GM23338 (cell line): ENCODE measurements at regions not wholly inside any gene's neighbourhood (a gene's known extent, or its start where the extent isn't known, plus 50 kb on each side); places are given as distances from the start of the nearest gene placed in this dataset.

Experiments used
- ATAC-seq: fragments of 200-7000 bp; cut with Tn5 transposase; 3 replicates; pipeline ENCODE4 v1.9.1; 2020
- DNase-seq: peaks from one replicate; pipeline ENCODE4 v3.0.0-alpha.2; 2015; ENCODE audit warnings: low spot score
- H2AFZ ChIP-seq: fragments of 200-600 bp; sonication (generic); 2 replicates; pipeline ENCODE4 v1.8.0; 2016; ENCODE audit warnings: antibody characterized with exemption, mild to moderate bottlenecking, moderate library complexity
- H3F3A ChIP-seq: fragments of 200-600 bp; sonication (generic); replicated peaks from 2 replicates; pipeline ENCODE4 v1.8.0; 2017; ENCODE audit warnings: antibody characterized with exemption, mixed run types, low read depth
- H3K27ac ChIP-seq: fragments of 200-600 bp; sonication (generic); 2 replicates; pipeline ENCODE4 v1.6.1; 2016; ENCODE audit warnings: low read depth
- H3K27me3 ChIP-seq: fragments of 200-600 bp; sonication (generic); 2 replicates; pipeline ENCODE4 v1.8.0; 2016; ENCODE audit warnings: mild to moderate bottlenecking, mixed run types, moderate library complexity; ENCODE audit not compliant: insufficient read depth
- H3K36me3 ChIP-seq: fragments of 200-600 bp; sonication (generic); 2 replicates; pipeline ENCODE4 v1.8.0; 2016; ENCODE audit warnings: mild to moderate bottlenecking; ENCODE audit not compliant: insufficient read depth
- H3K4me1 ChIP-seq: fragments of 200-600 bp; sonication (generic); 2 replicates; pipeline ENCODE4 v1.8.0; 2016; ENCODE audit warnings: mild to moderate bottlenecking, moderate library complexity; ENCODE audit not compliant: insufficient read depth
- H3K4me2 ChIP-seq: fragments of 200-600 bp; sonication (generic); 2 replicates; pipeline ENCODE4 v1.7.1; 2017; ENCODE audit warnings: mixed run types
- H3K4me3 ChIP-seq: fragments of 200-600 bp; sonication (generic); 2 replicates; pipeline ENCODE4 v1.6.1; 2016; ENCODE audit warnings: mixed run types
- H3K79me2 ChIP-seq: fragments of 200-600 bp; sonication (generic); replicated peaks from 2 replicates; pipeline ENCODE4 v1.8.0; 2017; ENCODE audit warnings: mild to moderate bottlenecking; ENCODE audit not compliant: insufficient read depth
- H3K9me2 ChIP-seq: fragments of 200-600 bp; sonication (generic); 2 replicates; pipeline ENCODE4 v1.8.0; 2017; ENCODE audit not compliant: insufficient read depth
- H4K20me1 ChIP-seq: fragments of 200-600 bp; sonication (generic); replicated peaks from 2 replicates; pipeline ENCODE4 v1.8.0; 2017; ENCODE audit warnings: mild to moderate bottlenecking; ENCODE audit not compliant: insufficient read depth
- H3K27ac Mint-ChIP-seq: 2 replicates; pipeline ENCODE4 v1.8.0; 2020; ENCODE audit warnings: inconsistent platforms, mild to moderate bottlenecking, moderate library complexity, mixed read lengths
- H3K27me3 Mint-ChIP-seq: 3 replicates; pipeline ENCODE4 v1.8.0; 2022; ENCODE audit warnings: low read depth, mild to moderate bottlenecking, moderate library complexity, mixed read lengths, inconsistent platforms; ENCODE audit not compliant: insufficient read depth, poor library complexity
- H3K36me3 Mint-ChIP-seq: 3 replicates; pipeline ENCODE4 v1.8.0; 2021; ENCODE audit warnings: low read depth, mild to moderate bottlenecking, inconsistent platforms, moderate library complexity, mixed read lengths
- H3K4me1 Mint-ChIP-seq: 3 replicates; pipeline ENCODE4 v1.8.0; 2020; ENCODE audit warnings: mild to moderate bottlenecking, inconsistent platforms, mixed read lengths
- H3K4me3 Mint-ChIP-seq: 3 replicates; pipeline ENCODE4 v1.8.0; 2021; ENCODE audit warnings: moderate library complexity, mild to moderate bottlenecking, inconsistent platforms, mixed read lengths
- H3K9me3 Mint-ChIP-seq: 3 replicates; pipeline ENCODE4 v1.8.0; 2020; ENCODE audit warnings: moderate library complexity, mild to moderate bottlenecking, inconsistent platforms, mixed read lengths
- CREB1 ChIP-seq: fragments of 250-450 bp; sonication (Bioruptor Pico); IDR thresholded peaks from 2 replicates; pipeline ENCODE4 v1.5.0; 2020; ENCODE audit warnings: low read depth, mild to moderate bottlenecking, moderate library complexity
- EZH2 ChIP-seq: fragments of 200-600 bp; sonication (generic); IDR thresholded peaks from one replicate; pipeline ENCODE4 v1.8.0; 2017; ENCODE audit warnings: antibody characterized with exemption, mild to moderate bottlenecking, low read depth; ENCODE audit not compliant: unreplicated experiment
- EZH2phosphoT487 ChIP-seq: fragments of 200-600 bp; sonication (generic); IDR thresholded peaks from one replicate; pipeline ENCODE4 v1.8.1; 2018; ENCODE audit warnings: antibody characterized with exemption; ENCODE audit not compliant: unreplicated experiment
- JUNB ChIP-seq: IDR thresholded peaks from one replicate; pipeline ENCODE4 v1.6.1; 2016; ENCODE audit warnings: antibody characterized with exemption; ENCODE audit not compliant: unreplicated experiment
- NANOG ChIP-seq: IDR thresholded peaks from 2 replicates; pipeline ENCODE4 v1.6.1; 2016; ENCODE audit warnings: antibody characterized with exemption, borderline replicate concordance
- POLR2AphosphoS5 ChIP-seq: IDR thresholded peaks from 2 replicates; pipeline ENCODE4 v1.6.1; 2016; ENCODE audit warnings: antibody characterized with exemption, low read depth
- STAT1 ChIP-seq: IDR thresholded peaks from one replicate; pipeline ENCODE4 v1.6.1; 2016; ENCODE audit warnings: antibody characterized with exemption; ENCODE audit not compliant: unreplicated experiment
- ZNF114 ChIP-seq: fragments of 250-450 bp; sonication (Bioruptor Pico); IDR thresholded peaks from 2 replicates; pipeline ENCODE4 v1.5.0; 2020; ENCODE audit warnings: mild to moderate bottlenecking, moderate library complexity
- ZNF331 ChIP-seq: fragments of 250-450 bp; sonication (Bioruptor Pico); IDR thresholded peaks from 2 replicates; pipeline ENCODE4 v1.5.0; 2020; ENCODE audit warnings: low read depth, mild to moderate bottlenecking, moderate library complexity
- TF ChIP-seq, protein P1 (sequence below): IDR thresholded peaks from 2 replicates; pipeline ENCODE4 v1.6.1; 2016; ENCODE audit warnings: antibody characterized with exemption
- TF ChIP-seq, protein P2 (sequence below), 2 experiments: fragments of 200-600 bp in 1 of 2; sonication (generic) in 1 of 2; conservative IDR thresholded peaks; 2 replicates each; pipeline versions ENCODE4 v1.5.1 to v1.6.1; 2016 to 2017; ENCODE audit warnings: antibody characterized with exemption in 2 of 2, low read depth in 2 of 2, mild to moderate bottlenecking in 2 of 2, moderate library complexity in 1 of 2
- TF ChIP-seq, protein P3 (sequence below): fragments of 250-450 bp; sonication (Bioruptor Pico); IDR thresholded peaks from 2 replicates; pipeline ENCODE4 v1.5.0; 2020; ENCODE audit warnings: mild to moderate bottlenecking, moderate library complexity

DNA sequence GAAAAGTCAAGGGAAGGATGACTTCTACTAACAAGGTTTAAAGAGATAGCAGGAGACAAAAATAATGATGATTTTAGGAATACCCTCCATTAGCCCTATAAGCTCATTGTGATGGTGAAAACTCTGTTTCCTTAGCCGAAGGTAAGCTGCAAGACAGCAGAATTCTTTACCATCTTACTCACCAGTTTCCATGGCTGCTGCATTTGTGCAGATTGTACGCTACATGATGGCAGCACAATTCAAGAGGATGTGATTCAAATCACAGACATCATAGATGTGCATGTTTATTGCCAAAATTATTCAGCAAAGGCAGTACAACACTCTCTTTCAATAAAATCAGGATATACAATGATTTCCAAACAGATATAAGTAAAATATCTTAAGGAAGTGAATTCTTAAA is 175.6 kb downstream of the SPATA31D1 start (continued):
- TF ChIP-seq, protein P1, sequence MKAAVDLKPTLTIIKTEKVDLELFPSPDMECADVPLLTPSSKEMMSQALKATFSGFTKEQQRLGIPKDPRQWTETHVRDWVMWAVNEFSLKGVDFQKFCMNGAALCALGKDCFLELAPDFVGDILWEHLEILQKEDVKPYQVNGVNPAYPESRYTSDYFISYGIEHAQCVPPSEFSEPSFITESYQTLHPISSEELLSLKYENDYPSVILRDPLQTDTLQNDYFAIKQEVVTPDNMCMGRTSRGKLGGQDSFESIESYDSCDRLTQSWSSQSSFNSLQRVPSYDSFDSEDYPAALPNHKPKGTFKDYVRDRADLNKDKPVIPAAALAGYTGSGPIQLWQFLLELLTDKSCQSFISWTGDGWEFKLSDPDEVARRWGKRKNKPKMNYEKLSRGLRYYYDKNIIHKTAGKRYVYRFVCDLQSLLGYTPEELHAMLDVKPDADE, result no peak
- TF ChIP-seq NANOG, result no peak
- TF ChIP-seq ZNF114 (CRISPR knock-in tag), result no peak
- TF ChIP-seq EZH2, result no peak
- no peak for TF ChIP-seq POLR2AphosphoS5

DNA sequence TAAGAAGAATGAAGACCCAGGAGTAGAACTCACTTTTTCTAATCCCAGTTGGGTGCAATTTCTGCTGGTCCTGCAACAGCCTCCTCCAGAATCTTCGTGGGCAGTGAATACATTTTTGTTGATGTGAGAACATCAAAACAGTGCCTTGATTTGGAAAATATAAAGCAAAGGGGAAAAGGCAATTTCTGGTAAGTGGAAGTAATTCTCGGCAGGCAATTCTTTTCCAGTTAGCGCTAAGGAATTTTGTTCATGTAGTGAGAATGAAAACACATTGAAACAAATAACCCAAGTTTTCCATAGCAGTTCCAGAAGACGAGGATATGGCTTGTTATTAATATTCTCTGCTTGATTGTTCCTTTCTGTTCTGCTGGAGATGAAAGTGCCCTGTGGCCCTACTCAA is 178.7 kb downstream of the SPATA31D1 start:
- Mint-ChIP-seq H3K4me3 (no peak overlapping the region), H3K36me3 (no peaks in the 10 kb centered on the region), H3K4me1 (peaks cover 17% of the 10 kb centered on the region), H3K27ac (no peak overlapping the region), H3K9me3 (no peaks in the 10 kb centered on the region), H3K27me3 (peaks cover 4% of the 10 kb centered on the region)
- Histone ChIP-seq H3K4me3 (no peak overlapping the region), H3K4me2 (no peak overlapping the region), H4K20me1 (no peaks in the 10 kb centered on the region), H3K27me3 (no peaks in the 10 kb centered on the region), H3F3A (no peaks in the 10 kb centered on the region), H2AFZ (no peak overlapping the region), H3K79me2 (no peaks in the 10 kb centered on the region), H3K4me1 (peaks cover 14% of the 10 kb centered on the region), H3K36me3 (no peaks in the 10 kb centered on the region), H3K9me2 (0 out of 2 replicates have a peak, but pooled peaks cover 5% of the 10 kb centered on the region), H3K27ac (no peak overlapping the region)
- no peak for DNase-seq
- no peak for ATAC-seq
- TF ChIP-seq ZNF114 (CRISPR knock-in tag), result no peak

DNA sequence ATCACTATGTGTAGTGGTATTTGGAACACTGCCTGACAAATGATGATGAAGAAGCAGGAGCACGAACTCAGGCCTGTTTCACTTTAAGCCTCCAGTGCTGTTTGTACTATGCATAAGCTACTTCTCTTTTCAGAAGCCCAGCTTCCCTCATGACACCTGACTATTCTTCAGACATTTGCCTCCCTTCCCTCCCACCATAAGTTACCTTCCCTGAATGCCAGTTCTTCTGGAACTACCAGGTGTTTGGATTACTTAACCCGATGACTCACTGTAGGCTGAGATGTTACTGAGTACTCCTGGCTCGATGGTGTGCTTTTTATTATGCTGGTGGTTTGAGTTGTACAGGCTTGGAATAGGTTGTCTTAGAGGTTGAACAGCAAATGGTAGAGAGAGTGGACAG is 180.0 kb downstream of the SPATA31D1 start:
- Mint-ChIP-seq H3K36me3 (no peaks in the 10 kb centered on the region), H3K9me3 (no peaks in the 10 kb centered on the region), H3K4me3 (no peak overlapping the region), H3K27ac (no peak overlapping the region), H3K27me3 (peaks cover 4% of the 10 kb centered on the region), H3K4me1 (peaks cover 17% of the 10 kb centered on the region)
- Histone ChIP-seq H3K79me2 (no peaks in the 10 kb centered on the region), H2AFZ (no peak overlapping the region), H3K4me1 (peaks cover 14% of the 10 kb centered on the region), H3K9me2 (0 out of 2 replicates have a peak, but pooled peaks cover 5% of the 10 kb centered on the region), H3K36me3 (no peaks in the 10 kb centered on the region), H3K4me3 (no peak overlapping the region), H4K20me1 (no peaks in the 10 kb centered on the region), H3K4me2 (no peak overlapping the region), H3K27me3 (no peaks in the 10 kb centered on the region), H3F3A (no peaks in the 10 kb centered on the region), H3K27ac (no peak overlapping the region)
- DNase-seq, result no peak
- no peak for ATAC-seq
- TF ChIP-seq POLR2AphosphoS5, result no peak
- no peak for TF ChIP-seq JUNB
- no peak for TF ChIP-seq NANOG
- TF ChIP-seq EZH2phosphoT487, result no peak
- no peak for TF ChIP-seq ZNF114 (CRISPR knock-in tag)
- TF ChIP-seq EZH2, result no peak
- TF ChIP-seq, protein P2, sequence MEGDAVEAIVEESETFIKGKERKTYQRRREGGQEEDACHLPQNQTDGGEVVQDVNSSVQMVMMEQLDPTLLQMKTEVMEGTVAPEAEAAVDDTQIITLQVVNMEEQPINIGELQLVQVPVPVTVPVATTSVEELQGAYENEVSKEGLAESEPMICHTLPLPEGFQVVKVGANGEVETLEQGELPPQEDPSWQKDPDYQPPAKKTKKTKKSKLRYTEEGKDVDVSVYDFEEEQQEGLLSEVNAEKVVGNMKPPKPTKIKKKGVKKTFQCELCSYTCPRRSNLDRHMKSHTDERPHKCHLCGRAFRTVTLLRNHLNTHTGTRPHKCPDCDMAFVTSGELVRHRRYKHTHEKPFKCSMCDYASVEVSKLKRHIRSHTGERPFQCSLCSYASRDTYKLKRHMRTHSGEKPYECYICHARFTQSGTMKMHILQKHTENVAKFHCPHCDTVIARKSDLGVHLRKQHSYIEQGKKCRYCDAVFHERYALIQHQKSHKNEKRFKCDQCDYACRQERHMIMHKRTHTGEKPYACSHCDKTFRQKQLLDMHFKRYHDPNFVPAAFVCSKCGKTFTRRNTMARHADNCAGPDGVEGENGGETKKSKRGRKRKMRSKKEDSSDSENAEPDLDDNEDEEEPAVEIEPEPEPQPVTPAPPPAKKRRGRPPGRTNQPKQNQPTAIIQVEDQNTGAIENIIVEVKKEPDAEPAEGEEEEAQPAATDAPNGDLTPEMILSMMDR (conservative IDR thresholded peaks at IDR 0.05; ENCODE audit: low read depth in 2 of 2), result no peak
- no peak for TF ChIP-seq CREB1 (CRISPR knock-in tag)
- TF ChIP-seq, protein P3, sequence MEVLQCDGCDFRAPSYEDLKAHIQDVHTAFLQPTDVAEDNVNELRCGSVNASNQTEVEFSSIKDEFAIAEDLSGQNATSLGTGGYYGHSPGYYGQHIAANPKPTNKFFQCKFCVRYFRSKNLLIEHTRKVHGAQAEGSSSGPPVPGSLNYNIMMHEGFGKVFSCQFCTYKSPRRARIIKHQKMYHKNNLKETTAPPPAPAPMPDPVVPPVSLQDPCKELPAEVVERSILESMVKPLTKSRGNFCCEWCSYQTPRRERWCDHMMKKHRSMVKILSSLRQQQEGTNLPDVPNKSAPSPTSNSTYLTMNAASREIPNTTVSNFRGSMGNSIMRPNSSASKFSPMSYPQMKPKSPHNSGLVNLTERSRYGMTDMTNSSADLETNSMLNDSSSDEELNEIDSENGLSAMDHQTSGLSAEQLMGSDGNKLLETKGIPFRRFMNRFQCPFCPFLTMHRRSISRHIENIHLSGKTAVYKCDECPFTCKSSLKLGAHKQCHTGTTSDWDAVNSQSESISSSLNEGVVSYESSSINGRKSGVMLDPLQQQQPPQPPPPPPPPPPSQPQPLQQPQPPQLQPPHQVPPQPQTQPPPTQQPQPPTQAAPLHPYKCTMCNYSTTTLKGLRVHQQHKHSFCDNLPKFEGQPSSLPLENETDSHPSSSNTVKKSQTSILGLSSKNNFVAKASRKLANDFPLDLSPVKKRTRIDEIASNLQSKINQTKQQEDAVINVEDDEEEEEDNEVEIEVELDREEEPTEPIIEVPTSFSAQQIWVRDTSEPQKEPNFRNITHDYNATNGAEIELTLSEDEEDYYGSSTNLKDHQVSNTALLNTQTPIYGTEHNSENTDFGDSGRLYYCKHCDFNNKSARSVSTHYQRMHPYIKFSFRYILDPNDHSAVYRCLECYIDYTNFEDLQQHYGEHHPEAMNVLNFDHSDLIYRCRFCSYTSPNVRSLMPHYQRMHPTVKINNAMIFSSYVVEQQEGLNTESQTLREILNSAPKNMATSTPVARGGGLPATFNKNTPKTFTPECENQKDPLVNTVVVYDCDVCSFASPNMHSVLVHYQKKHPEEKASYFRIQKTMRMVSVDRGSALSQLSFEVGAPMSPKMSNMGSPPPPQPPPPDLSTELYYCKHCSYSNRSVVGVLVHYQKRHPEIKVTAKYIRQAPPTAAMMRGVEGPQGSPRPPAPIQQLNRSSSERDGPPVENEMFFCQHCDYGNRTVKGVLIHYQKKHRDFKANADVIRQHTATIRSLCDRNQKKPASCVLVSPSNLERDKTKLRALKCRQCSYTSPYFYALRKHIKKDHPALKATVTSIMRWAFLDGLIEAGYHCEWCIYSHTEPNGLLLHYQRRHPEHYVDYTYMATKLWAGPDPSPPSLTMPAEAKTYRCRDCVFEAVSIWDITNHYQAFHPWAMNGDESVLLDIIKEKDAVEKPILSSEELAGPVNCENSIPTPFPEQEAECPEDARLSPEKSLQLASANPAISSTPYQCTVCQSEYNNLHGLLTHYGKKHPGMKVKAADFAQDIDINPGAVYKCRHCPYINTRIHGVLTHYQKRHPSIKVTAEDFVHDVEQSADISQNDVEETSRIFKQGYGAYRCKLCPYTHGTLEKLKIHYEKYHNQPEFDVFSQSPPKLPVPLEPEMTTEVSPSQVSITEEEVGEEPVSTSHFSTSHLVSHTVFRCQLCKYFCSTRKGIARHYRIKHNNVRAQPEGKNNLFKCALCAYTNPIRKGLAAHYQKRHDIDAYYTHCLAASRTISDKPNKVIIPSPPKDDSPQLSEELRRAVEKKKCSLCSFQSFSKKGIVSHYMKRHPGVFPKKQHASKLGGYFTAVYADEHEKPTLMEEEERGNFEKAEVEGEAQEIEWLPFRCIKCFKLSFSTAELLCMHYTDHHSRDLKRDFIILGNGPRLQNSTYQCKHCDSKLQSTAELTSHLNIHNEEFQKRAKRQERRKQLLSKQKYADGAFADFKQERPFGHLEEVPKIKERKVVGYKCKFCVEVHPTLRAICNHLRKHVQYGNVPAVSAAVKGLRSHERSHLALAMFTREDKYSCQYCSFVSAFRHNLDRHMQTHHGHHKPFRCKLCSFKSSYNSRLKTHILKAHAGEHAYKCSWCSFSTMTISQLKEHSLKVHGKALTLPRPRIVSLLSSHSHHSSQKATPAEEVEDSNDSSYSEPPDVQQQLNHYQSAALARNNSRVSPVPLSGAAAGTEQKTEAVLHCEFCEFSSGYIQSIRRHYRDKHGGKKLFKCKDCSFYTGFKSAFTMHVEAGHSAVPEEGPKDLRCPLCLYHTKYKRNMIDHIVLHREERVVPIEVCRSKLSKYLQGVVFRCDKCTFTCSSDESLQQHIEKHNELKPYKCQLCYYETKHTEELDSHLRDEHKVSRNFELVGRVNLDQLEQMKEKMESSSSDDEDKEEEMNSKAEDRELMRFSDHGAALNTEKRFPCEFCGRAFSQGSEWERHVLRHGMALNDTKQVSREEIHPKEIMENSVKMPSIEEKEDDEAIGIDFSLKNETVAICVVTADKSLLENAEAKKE (CRISPR knock-in tag), result no peak
- TF ChIP-seq STAT1, result no peak
- TF ChIP-seq ZNF331 (CRISPR knock-in tag), result no peak
